ENCODE measurements at regions not wholly inside any gene's neighbourhood (a gene's known extent, or its start where the extent isn't known, plus 50 kb on each side); places are given as distances from the start of the nearest gene placed in this dataset.
"Not testable (repeated sequence)": the region's sequence is repeated elsewhere in the genome, so short reads cannot be mapped to it uniquely, and the experiment has no call there.

- H3K27ac ChIP-seq = no peak overlapping the region
- no peak overlapping the region for H2AFZ ChIP-seq (ENCODE audit: low read depth)
These were observed 301.8 kb upstream of the ID2 start for GRCh38 chr2:8380026-8380425.

GRCh38 chr2:8380566-8380965 lies 301.3 kb upstream of the ID2 start:
- Histone ChIP-seq H3K27ac (no peak overlapping the region), H3K9ac (no peak overlapping the region), H2AFZ (ENCODE audit: low read depth) (no peak overlapping the region), H4K20me1 (ENCODE audit: insufficient read depth) (no peaks in the 10 kb centered on the region), H3K4me1 (ENCODE audit: low read depth, poor library complexity, severe bottlenecking) (peaks cover 26% of the 10 kb centered on the region), H3K4me2 (no peak overlapping the region), H3K4me3 (IDR thresholded peaks at IDR 0.05; ENCODE audit: insufficient read depth, low read depth, low read length) (no peak overlapping the region), H3K27me3 (ENCODE audit: insufficient read depth, low read depth) (0 out of 2 replicates have a peak, but pooled peaks cover 3% of the 10 kb centered on the region), H3K36me3 (ENCODE audit: insufficient read depth) (no peaks in the 10 kb centered on the region), H3K79me2 (ENCODE audit: insufficient read depth, low read depth) (no peaks in the 10 kb centered on the region)
- no peak for TF ChIP-seq CTCF (conservative IDR thresholded peaks at IDR 0.05; ENCODE audit: low read depth, low read length)

More at GRCh38 chr2:8380026-8380425, 301.8 kb upstream of the ID2 start:
- Histone ChIP-seq H3K4me2 (no peak overlapping the region), H4K20me1 (ENCODE audit: insufficient read depth) (no peaks in the 10 kb centered on the region), H3K4me1 (ENCODE audit: low read depth, poor library complexity, severe bottlenecking) (peaks cover 26% of the 10 kb centered on the region), H3K79me2 (ENCODE audit: insufficient read depth, low read depth) (no peaks in the 10 kb centered on the region), H3K27me3 (ENCODE audit: insufficient read depth, low read depth) (0 out of 2 replicates have a peak, but pooled peaks cover 3% of the 10 kb centered on the region), H3K9ac (no peak overlapping the region), H3K4me3 (IDR thresholded peaks at IDR 0.05; ENCODE audit: insufficient read depth, low read depth, low read length) (no peak overlapping the region), H3K36me3 (ENCODE audit: insufficient read depth) (no peaks in the 10 kb centered on the region)
- no peak for TF ChIP-seq CTCF (conservative IDR thresholded peaks at IDR 0.05; ENCODE audit: low read depth, low read length)

- Histone ChIP-seq H3K27me3 (ENCODE audit: insufficient read depth, low read depth) (0 out of 2 replicates have a peak, but pooled peaks cover 3% of the 10 kb centered on the region), H2AFZ (ENCODE audit: low read depth) (no peak overlapping the region), H3K4me2 (no peak overlapping the region), H3K79me2 (ENCODE audit: insufficient read depth, low read depth) (no peaks in the 10 kb centered on the region), H3K9ac (no peak overlapping the region), H3K27ac (no peak overlapping the region), H3K36me3 (ENCODE audit: insufficient read depth) (no peaks in the 10 kb centered on the region), H3K4me3 (IDR thresholded peaks at IDR 0.05; ENCODE audit: insufficient read depth, low read depth, low read length) (no peak overlapping the region), H4K20me1 (ENCODE audit: insufficient read depth) (no peaks in the 10 kb centered on the region), H3K4me1 (ENCODE audit: low read depth, poor library complexity, severe bottlenecking) (peaks cover 21% of the 10 kb centered on the region)
- no peak for TF ChIP-seq CTCF (conservative IDR thresholded peaks at IDR 0.05; ENCODE audit: low read depth, low read length)
These were observed 299.4 kb upstream of the ID2 start for GRCh38 chr2:8382485-8382884.

GRCh38 chr2:8386748-8387147 lies 295.1 kb upstream of the ID2 start:
- H2AFZ ChIP-seq (ENCODE audit: low read depth); H4K20me1 ChIP-seq (ENCODE audit: insufficient read depth); H3K4me3 ChIP-seq (IDR thresholded peaks at IDR 0.05; ENCODE audit: insufficient read depth, low read depth, low read length); H3K36me3 ChIP-seq (ENCODE audit: insufficient read depth); H3K9ac ChIP-seq; H3K4me1 ChIP-seq (ENCODE audit: low read depth, poor library complexity, severe bottlenecking); H3K79me2 ChIP-seq (ENCODE audit: insufficient read depth, low read depth); H3K27ac ChIP-seq; H3K27me3 ChIP-seq (ENCODE audit: insufficient read depth, low read depth); H3K4me2 ChIP-seq: not testable (repeated sequence)

GRCh38 chr2:8388781-8389180 lies 293.1 kb upstream of the ID2 start:
- Histone ChIP-seq H4K20me1 (ENCODE audit: insufficient read depth) (no peaks in the 10 kb centered on the region), H3K27ac (no peak overlapping the region), H3K4me2 (no peak overlapping the region), H3K9ac (no peak overlapping the region), H3K4me1 (ENCODE audit: low read depth, poor library complexity, severe bottlenecking) (no peaks in the 10 kb centered on the region), H2AFZ (ENCODE audit: low read depth) (no peak overlapping the region), H3K36me3 (ENCODE audit: insufficient read depth) (no peaks in the 10 kb centered on the region), H3K4me3 (IDR thresholded peaks at IDR 0.05; ENCODE audit: insufficient read depth, low read depth, low read length) (no peak overlapping the region), H3K27me3 (ENCODE audit: insufficient read depth, low read depth) (no peaks in the 10 kb centered on the region), H3K79me2 (ENCODE audit: insufficient read depth, low read depth) (no peaks in the 10 kb centered on the region)
- no peak for TF ChIP-seq CTCF (conservative IDR thresholded peaks at IDR 0.05; ENCODE audit: low read depth, low read length)

Data from KMS-11 (cell line).